NCI-H345 treated with DMSO at 0.1 percent for 48 hours (cell line): ENCODE measurements at regions not wholly inside any gene's neighbourhood (a gene's known extent, or its start where the extent isn't known, plus 50 kb on each side); places are given as distances from the start of the nearest gene placed in this dataset.

Experiments used
- DNase-seq: peaks from one replicate; lab custom pipeline; 2025; ENCODE audit not compliant: unreplicated experiment; lab: John Stamatoyannopoulos, UW

GRCh38 chr5:142478113-142478512 lies 153.3 kb upstream of the SPRY4 start:
- DNase-seq = no peak

- DNase-seq = no peak
Measured at GRCh38 chr5:142475102-142475513, 150.3 kb upstream of the SPRY4 start.

DNA sequence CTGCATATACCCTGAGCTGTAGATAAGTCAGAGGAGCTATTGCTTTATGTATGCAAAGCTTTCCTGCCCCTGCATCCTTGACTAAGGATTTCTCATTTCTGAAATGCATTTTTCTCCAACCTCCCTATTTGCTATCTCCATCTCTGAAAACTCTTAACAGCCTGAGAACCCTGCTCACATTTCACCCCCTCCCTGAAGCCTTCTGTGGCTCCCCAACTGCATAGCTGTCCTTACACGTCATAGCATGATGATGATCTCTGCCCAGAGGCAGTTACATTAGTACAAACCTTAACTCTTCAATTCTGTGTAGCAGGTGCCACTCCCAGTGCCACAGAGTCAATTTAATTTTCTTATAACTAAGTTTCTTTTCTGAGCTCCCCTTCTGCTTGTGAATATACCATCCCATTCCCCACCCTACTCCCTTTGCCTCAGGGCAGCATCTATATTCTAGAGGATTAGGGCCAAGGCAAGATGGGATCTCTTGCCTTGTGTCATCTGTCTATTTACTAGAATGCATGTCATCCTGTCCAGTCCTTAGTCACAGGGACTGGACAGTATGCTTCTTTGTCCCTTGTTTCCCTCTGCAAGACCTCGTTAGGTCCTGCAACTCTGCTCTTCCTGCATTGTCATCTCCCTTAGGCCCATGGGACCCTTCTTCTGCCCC lies 149.7 kb upstream of the SPRY4 start:
- DNase-seq = no peak

GRCh38 chr5:142473038-142473437 lies 148.2 kb upstream of the SPRY4 start:
- no peak for DNase-seq

- no peak for DNase-seq
Measured at GRCh38 chr5:142472306-142472951, 147.6 kb upstream of the SPRY4 start.

DNA sequence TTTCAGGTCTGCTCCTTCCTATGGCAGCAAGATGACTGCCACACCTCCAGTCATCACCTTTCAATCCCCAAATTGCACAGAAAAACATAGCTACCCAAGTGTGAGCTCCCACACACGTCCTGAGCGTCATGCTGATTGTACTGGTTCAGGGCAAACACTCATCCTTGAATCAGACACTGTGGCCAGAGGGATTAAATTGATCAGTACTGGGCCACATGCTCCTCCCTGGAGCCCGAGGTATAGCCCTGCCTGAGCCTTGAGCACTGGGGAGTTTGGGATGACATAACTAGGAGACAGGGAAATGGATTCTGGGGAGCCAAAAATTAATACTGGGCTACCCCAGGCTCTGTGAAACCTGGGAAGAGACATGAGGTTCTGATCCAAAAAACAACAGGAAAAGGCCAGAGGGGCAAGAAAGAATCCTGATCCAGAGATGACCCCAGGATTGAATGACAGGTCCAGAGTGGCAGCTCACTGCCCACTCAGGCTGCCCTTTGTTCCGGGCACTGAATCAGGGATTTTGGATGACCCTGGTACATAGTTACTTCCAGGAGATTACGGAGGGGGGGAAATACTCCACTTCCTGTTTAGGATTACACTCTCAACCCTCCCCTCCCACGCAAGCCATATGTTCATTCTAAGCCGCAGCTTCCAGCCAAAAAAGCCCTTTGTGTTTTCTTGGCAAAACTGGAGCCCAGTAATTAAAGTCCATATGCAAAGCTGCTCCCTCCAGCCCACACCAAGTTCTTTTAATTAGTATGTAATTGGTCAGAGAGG lies 141.6 kb upstream of the SPRY4 start:
- DNase-seq = no peak

GRCh38 chr5:142465476-142465875 lies 140.7 kb upstream of the SPRY4 start:
- DNase-seq = no peak

- DNase-seq = no peak
Measured at GRCh38 chr5:142463904-142464303, 139.1 kb upstream of the SPRY4 start.

DNA sequence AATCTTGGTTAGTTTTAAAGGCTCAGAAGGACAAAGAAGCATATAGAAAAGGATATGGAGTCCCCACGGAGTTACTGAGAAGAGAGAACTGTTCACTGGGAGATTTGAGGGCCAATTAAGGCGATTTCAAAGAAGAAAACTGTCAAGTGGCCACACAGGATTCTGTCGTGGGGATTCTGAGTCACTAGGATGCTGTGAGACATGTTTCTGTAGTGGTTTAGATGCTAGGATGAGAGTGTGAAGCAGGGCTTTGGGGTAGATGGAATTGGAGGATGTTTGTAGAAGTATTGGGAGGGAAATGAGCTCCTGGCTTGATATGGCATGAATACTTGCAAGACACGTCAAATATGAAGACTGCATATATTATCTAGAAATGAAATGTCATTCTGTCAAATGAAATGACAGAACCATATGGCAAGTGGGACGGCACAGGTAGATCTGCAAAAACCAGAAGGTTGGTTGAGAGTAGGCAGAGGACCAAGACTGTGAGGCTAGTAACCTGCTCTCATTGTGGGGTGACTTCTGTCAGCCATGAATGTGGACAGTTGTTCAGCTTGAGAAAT lies 136.3 kb upstream of the SPRY4 start:
- no peak for DNase-seq

DNA sequence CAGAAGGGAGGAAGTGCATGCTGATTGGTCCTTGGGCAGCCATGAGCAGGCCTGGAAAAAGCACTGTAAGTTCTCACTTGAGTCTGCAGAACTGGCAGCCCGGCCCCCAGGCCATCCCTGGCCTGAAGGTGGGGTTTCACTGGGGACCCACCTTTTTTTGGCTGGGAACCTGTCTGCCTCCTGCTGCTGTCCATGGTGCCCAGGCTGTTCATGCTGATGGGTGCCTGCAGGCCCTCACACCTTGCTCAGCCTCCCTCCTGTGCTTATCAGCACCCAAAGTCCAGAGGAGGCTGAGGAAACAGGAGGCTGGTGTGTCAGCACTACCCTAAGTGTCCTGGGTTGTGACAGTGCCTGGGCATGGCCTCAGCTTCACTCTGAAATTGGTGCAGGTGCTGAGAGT lies 134.4 kb upstream of the SPRY4 start:
- no peak for DNase-seq

GRCh38 chr5:142455856-142456255 lies 131.0 kb upstream of the SPRY4 start:
- no peak for DNase-seq

GRCh38 chr5:142453932-142454331 lies 129.1 kb upstream of the SPRY4 start:
- no peak for DNase-seq

DNA sequence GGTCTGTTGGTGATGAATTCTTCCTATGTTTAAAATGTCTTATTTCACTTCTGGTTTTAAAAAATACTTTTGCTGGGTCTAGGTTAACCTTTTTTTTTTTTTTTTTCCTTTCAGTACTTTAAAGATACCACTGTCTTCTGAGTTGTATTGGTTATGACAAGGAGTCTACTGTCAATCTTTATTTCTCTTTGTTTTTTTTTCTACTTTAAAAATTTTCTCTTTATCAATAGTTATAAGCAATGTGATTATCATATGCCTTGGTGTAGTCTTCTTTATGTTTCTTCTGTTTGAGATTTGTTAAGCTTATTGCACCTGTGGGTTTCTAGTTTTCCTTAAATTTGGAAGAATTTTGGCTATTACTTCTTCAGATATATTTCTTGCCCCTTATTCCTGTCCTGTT lies 125.6 kb upstream of the SPRY4 start:
- DNase-seq = no peak

DNA sequence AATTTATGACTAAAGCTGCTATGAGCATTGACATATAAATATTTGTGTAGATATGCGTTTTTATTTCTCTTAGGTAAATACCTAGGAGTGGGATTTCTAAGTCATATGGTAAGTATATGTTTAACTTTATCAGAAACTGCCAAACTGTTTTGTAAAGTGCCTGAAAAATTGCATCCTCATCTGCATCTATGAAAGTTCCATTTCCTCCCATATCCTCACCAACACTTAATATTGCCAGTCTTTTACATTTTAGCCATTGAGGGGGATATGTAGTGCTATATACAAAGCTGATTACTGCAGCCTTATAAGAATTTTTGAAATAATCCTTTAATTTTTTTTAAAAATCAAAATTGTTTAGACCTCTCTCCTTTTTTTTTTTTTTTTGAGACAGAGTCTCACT lies 123.1 kb upstream of the SPRY4 start:
- DNase-seq = no peak

- DNase-seq = no peak
Measured at GRCh38 chr5:142446960-142447279, 122.1 kb upstream of the SPRY4 start.

GRCh38 chr5:142446131-142446959 lies 121.5 kb upstream of the SPRY4 start:
- no peak for DNase-seq

GRCh38 chr5:142445266-142445665 lies 120.4 kb upstream of the SPRY4 start:
- no peak for DNase-seq

DNA sequence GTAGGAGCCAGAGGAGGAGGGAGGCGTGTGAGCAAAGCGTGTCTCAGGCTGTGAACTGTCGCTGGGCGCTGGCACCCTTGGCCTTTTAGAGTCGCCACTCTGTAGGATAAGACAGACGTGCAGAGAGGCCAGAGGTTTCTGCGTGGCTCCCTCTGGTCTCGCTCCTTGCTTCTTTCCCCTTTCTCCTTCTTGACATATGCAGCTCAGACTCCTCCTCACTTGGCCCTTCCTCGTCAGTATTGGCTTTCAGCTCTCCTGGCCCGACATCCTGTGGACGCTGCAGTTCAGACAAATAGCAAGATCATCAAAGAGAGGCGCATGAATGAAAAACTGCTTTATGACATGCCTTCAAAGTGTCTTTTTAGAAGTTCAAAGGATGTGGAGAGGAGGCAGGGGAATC lies 116.8 kb upstream of the SPRY4 start:
- DNase-seq = no peak

DNA sequence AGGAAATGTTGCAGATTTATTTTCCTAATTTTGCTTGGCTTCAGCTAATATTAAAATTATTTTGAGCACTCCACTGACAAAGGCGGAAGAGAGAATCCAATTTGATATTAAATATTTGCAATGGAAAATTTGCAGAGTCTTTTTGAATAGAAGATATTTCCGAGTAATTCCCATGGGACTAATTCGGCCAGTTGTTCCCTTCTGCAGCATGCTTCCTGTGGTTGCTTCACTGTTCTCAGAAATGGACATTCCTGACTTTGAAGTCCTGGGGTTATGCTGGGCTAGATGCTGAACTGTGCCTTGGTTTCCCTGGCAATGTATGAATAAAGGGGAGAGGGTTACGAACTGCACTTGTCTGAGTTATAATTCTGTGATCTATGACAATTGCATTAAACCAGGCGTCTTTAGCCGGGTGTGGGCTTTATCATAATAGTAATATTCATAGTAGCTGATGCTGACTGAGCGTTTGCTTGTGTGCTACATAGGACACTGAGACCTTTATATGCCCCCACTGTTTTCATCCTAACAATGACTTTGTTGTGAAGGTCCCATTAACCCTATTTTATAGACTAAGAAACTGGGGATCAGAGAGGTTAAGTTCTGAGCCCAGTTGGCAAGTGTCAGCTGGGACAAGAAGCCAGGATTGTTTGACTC lies 114.5 kb upstream of the SPRY4 start:
- no peak for DNase-seq

DNA sequence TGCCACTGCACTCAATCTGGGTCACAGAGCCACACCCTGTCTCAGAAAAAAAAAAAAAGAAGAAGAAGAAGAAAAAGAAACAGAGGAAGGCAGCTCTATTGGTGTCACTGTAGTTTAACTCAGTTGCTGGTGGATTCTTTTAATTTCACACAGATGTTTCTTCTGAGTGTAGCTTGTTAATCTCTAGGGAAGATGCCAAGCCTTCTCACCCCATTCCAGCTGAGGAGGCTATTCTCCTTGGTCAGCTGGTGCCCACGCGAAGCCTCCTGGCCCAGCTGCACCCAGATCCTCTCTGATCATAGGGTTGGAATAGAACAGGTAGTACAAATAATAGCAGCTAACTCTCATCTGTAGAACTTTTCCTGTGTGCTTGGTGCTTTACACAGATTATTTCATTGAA lies 113.8 kb upstream of the SPRY4 start:
- no peak for DNase-seq

DNA sequence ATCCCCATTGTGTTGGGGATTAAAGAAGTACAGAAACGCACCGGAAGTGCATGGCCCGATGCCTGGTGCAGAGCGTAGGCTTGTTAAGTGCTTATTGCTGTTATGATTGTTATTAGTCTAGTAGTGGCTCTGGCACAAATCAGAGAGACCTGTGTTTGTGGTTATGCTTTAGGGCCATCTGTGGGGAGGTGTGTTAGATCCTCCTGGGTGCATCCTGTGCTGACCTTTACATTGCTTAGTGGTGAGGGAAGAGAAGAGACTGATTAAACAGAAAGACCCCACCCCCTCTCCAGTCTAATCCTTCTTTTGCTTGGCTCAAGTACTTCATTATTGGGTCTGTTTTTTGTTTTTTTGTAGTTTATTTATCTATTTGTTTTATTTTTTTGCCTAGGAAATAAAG lies 112.7 kb upstream of the SPRY4 start:
- no peak for DNase-seq
